NCI-H524 (cell line): ENCODE measurements at regions not wholly inside any gene's neighbourhood (a gene's known extent, or its start where the extent isn't known, plus 50 kb on each side); places are given as distances from the start of the nearest gene placed in this dataset.
"Not testable (repeated sequence)": the region's sequence is repeated elsewhere in the genome, so short reads cannot be mapped to it uniquely, and the experiment has no call there.

ENCODE experiments used
- DNase-seq, 2 experiments: peaks; one replicate each; lab custom pipeline; 2025; lab: John Stamatoyannopoulos, UW

DNA sequence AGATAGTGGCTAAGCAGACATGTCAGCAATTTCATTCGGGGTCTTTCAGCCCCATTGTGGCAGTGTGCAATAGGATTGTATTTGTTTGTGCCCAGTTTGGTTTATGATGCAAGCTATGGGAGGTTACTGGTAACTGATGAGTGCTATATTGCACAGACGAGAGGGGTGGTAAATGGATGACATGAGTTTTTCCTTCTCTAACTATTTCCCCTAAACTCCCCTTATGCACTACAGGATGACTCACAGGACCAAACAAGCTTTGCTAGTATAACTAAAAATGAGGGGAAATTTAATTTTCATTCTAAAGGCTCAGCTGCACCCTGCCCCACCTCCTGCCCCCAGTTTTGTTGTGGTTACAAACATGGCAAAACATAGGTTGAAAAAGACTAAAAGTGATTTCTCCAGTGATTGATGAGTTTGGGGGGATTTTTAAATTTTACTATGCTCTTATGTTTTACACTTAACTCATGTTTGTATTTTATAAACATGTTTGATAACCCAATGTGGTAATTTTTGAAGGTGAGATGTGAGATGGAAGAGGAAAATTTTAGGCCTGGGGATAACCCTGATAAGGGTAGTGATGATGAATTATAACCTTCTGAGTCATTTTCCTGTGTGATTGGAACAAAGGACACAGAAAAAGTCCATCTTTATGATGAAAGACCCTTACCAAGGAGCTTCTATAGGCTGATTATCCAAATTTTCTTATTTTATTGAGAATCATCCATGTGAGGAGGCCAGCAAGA, 60.8 kb upstream of the NAMPT start:
- DNase-seq: no peak

DNA sequence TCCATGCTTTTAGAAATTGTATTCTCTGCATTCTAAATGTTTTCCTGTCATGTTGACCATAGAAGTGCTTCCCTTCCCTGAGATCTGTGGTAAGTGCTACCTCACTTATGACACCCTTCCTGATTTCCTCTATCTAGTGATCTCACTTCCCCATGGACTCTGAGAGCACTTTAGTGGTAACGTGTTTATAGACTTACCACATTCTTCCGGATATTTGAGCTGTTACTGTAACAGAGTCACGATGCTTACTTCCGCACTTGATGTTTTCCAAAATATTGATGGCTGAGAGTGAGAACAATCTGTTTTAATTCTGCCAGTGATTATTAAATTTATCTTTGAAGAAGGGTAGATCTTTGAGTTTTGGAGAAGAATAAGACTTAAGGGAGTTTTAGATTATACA, 60.1 kb upstream of the NAMPT start:
- DNase-seq: no peak

DNA sequence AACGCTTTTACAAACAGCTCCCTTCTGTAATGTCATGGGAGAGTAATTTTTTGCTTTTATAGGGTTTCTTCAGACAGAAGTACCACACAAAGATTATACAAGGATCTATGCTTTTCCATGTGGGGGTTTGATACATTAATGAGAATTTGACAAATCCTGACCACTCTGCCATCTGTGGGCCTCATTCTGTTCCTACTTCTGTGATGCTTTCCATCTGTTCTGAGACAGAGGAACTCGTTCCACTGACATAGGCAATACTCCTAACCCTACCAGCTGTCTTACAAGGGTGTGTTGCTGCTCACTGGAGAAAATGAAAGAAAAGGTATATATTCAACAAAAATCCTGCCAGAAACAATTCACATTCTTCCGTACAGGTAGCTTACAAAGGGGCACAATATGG, 59.4 kb upstream of the NAMPT start:
- peak; percentile 13 to 73 for DNase-seq

DNA sequence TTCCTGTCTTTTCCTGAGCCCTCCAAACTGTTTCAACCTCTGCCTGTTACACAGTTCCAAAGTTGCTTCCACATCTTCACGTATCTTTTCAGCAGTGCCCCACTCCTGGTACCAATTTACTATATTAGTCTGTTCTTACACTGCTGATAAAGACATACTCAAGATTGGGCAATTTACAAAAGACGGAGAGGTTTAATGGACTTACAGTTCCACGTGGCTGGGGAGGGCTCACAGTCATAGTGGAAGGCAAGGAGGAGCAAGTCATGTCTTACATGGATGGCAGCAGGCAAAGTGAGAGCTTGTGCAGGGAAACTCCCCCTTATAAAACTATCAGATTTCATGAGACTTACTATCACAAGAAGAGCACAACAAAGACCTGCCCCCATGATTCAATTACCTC, 57.3 kb upstream of the NAMPT start:
- DNase-seq: not testable (repeated sequence)

DNA sequence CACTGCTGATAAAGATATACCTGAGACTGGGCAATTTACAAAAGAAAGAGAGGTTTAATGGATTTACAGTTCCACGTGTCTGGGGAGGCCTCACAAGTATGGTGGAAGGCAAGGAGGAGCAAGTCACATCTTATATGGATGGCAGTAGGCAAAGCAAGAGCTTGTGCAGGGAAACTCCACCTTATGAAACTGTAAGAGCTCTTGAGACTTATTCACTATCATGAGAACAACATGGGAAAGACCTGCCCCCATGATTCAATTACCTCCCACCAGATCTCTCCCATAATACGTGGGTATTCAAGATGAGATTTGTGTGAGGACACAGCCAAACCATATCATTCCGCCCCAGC, 55.4 kb upstream of the NAMPT start:
- not testable (repeated sequence) for DNase-seq

DNA sequence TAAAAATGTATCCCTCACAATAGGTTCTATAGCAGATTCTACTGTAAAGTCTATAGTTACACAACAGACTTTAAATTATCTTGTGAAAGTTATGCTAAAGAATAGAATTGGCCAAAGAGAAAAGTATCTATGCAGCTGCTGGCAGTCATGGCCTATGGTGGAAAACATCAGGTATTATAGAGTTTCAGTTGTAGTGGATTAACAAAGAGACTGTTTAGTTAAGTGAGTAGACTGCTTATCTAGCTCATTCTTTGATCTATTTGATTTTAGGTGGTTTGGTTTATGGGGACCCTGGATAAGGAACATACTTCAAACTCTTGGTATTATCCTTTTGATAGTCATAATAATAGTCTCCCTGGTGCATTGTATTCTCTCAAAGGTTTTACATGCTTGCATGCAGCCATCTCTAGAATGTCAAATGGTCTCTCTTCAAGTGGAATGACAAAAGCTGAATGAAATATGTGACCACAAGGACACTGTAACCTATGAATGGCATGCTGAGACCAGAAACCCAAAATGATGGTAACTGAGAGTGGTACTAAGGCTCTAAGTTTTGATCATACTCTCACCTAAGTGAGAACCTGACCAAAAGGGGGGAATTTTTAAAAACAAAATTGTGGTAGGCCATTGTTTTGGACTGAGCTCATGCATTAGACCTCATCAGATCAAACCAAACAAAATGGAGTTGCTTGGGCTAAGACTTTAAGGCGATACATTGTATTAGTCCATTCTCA, 54.9 kb upstream of the NAMPT start:
- DNase-seq: no peak

DNA sequence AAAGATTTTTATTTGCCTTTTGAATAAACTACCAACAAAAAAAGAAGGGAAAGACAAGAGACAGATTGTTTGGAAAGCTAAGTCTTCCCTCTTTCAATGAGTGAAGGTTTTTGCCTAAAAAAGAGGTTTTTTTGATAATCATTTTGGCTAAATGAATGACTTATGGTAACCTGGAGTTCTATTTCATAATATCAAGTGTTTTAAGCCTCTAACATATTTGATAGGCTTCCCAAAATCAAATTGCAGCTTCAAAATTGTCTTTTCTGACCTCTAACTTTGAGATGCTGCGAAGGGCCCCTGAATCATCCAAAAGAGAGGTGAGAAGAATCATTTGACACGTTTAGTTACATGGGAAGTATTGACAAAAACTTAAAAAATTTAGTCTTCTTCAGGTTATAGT, 53.0 kb upstream of the NAMPT start:
- DNase-seq: no peak

DNA sequence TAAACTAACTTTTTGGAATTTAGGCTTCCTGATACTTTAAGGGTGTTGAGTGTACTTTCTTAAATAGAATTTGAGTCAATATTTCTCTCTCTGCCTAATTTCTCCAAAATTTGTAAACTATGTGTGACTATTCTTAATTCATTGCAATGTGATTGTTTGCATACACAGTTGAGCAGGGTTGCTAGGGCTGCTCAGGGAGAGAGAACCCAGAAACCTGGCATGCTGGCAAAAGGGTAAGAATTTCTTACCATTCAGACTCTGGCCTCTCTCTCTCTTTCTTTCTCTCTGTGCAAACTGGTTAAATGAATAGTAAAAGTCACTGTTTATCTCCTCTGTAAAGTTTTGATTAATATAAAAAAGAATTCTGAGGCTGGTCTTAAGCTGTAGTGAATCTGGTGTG, 51.0 kb upstream of the NAMPT start:
- DNase-seq: no peak
